GM21381 (cell line): ENCODE measurements at regions not wholly inside any gene's neighbourhood (a gene's known extent, or its start where the extent isn't known, plus 50 kb on each side); places are given as distances from the start of the nearest gene placed in this dataset.
"Not testable (repeated sequence)": the region's sequence is repeated elsewhere in the genome, so short reads cannot be mapped to it uniquely, and the experiment has no call there.

Source experiments
- ATAC-seq: cut with Tn5 transposase; IDR thresholded peaks from one replicate; pipeline ENCODE4 v1.9.1; 2021; ENCODE audit warnings: mild to moderate bottlenecking, moderate library complexity; ENCODE audit not compliant: unreplicated experiment

GRCh38 chr1:60247467-60247866 is 173.9 kb upstream of the C1orf87 start:
- not testable (repeated sequence) for ATAC-seq

DNA sequence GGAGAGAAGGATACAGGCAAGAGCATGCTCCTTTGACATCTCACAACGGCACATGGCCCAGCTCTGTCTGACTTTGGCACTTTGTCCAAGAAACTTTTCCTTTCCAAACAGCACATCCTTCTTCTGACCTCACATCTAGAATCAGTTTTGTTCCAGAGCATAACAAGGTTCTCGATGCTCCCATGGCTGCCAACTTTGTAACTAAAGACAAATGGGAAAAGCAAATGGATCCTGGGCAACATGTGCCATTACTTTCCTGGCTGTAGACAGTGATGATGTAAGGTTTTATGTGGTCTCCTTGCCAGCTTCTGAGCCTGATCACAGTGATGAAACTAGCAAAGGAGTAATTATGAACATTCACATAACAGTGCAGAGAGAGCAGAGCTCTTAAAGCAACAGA is 171.8 kb upstream of the C1orf87 start:
- ATAC-seq: no peak

GRCh38 chr1:60244906-60245305 is 171.3 kb upstream of the C1orf87 start:
- ATAC-seq: no peak

GRCh38 chr1:60235275-60235674 is 161.7 kb upstream of the C1orf87 start:
- no peak for ATAC-seq

- no peak for ATAC-seq
These were observed 161.2 kb upstream of the C1orf87 start for GRCh38 chr1:60234776-60235175.

DNA sequence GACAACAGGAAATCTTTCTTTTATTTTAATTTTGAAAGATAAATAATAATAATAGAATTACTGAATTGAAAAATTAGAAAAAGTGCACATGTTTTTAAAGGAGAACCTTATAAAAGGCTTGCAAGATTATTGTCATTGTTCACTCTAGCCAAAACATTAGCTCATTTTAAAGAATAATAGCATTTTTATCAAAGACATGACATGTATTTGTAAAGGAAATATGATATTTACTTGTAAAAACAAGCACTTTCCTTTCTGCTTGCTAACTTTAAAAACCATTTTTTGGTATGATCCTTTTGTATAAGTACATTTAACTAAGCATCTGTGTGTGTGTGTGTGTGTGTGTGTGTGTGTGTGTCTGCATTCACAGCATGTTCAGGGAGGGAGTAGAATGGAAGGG is 156.3 kb upstream of the C1orf87 start:
- no peak for ATAC-seq

GRCh38 chr1:60228041-60228491 is 154.5 kb upstream of the C1orf87 start:
- no peak for ATAC-seq

DNA sequence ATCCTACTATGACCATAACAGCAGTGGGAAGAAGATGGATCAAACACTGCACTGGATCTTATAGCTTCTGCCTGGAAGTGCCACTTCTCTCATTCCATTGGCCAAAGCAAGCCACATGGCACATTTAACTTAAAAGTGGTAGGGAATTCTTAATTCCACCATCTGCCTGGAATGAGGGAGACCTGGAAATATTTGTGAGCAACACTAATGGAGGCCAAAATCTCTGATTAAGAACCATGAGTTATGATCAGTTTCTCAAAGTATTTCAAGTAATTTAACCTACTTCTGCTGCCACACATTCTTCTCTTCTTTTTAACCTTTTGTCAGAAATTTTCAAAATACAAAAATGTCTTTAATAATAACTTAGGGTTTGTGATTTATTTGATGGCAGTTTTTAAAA is 154.0 kb upstream of the C1orf87 start:
- no peak for ATAC-seq

DNA sequence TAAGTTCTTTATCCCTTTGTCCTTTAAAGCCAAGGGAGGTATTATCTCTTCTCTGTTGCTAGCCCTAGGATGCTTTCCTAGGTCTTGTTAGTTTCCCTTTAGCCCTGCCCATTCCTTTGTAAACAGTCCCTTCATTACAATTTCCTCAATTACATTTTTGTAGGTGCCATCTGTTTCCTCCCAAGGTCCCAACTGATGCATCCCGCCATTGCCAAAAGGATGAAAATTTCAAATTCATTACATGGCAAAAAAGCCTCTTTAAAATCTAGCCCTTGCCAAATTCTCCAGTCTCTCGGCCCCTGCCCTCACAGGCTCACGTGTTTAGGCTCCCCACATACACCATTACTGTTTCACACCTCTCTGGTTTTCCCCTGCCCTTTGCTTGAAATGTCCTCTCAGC is 151.9 kb upstream of the C1orf87 start:
- no peak for ATAC-seq

DNA sequence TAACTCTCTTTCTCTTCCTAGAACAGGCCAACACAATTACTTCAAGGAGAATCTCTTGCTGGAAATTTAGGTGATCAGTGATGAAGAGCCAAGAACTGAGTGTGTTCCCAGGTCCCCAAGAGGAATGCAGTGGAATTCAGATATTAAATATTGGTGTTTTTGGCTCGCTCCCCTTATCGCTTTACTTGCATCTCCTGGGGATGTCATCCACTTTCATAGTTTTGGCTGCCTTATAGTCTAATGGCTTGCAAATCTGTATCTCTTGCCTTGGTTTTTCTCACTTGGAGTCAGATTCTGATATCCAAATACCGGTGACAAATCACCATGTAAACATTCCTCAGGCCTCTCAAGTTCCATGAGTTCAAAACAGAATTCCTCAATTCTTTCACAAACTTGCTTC is 151.0 kb upstream of the C1orf87 start:
- no peak for ATAC-seq

GRCh38 chr1:60223158-60223557 is 149.6 kb upstream of the C1orf87 start:
- ATAC-seq: no peak

DNA sequence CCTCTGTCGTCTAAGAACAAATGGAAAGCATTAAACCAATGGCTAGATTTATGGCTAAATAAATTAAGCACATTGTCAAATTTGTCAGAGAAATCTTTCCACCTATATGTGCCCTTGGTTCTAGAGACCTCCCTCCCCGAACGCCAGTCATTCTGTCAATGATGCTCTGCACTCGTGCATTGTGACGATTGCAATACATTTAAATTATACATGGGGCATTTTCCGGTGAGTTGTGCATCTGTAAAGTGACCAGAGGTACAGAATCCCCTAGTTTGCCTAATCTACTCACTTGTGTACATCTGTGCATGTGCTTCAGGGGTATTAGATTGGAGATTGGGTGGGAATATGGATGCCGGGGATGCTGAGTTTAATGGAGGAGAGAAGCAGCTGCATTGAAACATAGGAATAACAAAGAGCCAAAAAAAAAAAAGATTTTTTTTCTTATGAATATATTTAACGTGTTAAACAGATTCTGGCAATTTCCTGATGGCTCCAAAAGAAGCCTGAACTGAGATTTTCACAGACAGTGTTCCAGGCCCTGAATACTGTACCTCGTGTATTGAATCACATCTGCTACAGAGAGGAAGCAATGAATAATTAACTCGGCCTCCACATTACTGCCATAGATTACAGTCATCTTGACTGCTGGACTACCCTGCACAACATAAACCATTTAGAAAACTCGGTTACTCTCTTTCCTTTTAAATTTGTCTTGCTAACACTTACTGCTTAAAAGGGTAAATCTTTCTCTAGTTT is 149.0 kb upstream of the C1orf87 start:
- no peak for ATAC-seq

DNA sequence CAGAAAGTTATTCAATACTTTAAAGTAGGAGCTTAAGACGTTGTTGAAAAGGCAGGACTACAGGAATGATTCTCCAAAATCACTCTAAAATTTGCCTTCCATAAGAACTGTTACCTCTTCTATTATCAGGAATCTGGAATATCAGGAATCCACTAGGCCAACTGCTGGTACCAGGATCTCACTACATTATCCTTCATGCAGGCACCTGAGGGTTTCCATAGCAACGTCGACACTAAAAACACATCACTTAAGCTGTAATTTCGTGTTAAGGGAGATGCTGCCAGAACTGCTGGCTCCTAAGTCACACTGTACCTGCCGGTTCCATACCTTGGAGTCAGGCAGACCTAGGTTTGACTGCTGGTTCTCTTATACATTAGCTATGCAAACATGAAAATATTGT is 139.7 kb upstream of the C1orf87 start:
- ATAC-seq: no peak

DNA sequence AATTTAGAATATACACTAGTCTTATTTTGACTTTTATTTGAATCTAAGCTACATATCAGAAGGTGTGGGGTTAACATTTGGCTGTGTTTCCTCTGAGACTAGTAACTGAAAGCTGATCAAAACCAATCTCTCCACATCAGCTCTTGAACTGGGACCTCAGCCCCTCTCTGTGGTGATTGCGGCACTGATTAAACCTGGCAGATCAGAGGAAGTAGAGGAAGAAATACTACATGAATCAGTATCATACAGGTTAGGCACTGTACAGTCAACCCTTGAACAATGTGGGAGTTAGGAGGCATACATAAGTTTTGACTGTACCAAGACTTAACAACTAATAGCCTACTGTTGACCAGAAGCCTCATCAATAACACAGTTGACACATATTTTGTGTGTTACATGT is 122.5 kb upstream of the C1orf87 start:
- ATAC-seq: no peak

GRCh38 chr1:60185684-60186083 is 112.1 kb upstream of the C1orf87 start:
- ATAC-seq: no peak

DNA sequence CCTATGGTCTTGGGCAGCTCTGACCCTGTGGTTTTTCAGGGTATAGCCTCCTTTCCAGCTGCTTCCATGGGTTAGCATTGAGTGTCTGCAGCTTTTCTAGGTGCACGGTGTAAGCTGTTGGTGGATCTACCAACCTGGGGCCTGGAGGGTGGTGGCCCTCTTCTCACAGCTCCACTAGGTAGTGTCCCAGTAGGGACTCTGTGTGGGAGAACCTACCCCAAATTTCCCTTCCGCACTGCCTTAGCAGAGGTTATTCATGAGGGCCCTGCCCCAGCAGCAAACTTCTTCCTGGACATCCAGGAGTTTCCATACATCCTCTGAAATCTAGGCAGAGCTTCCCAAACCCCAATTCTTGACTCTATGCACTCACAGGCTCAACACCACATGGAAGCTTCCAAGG is 111.0 kb upstream of the C1orf87 start:
- no peak for ATAC-seq

GRCh38 chr1:60173729-60174505 is 100.3 kb upstream of the C1orf87 start:
- no peak for ATAC-seq

- no peak for ATAC-seq
These were observed 99.4 kb upstream of the C1orf87 start for GRCh38 chr1:60173006-60173405.

DNA sequence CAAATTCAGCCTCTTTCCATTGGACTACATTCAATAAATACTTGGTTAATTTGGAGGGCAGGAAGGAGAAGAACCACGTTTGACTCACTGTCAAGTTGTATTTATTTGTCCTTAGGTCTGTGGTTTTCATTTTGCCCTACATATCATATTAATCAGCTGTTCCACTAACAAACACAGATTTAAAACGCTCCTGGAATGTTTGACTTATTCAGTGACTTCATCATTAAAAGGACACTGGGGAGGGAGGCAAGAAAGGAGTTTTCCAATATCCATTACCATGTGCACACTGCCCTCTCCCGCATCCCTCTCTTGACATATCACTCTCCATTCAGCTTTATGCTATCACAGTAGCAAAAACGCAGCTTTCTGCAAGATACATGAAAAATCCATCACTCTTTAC is 98.2 kb upstream of the C1orf87 start:
- no peak for ATAC-seq

DNA sequence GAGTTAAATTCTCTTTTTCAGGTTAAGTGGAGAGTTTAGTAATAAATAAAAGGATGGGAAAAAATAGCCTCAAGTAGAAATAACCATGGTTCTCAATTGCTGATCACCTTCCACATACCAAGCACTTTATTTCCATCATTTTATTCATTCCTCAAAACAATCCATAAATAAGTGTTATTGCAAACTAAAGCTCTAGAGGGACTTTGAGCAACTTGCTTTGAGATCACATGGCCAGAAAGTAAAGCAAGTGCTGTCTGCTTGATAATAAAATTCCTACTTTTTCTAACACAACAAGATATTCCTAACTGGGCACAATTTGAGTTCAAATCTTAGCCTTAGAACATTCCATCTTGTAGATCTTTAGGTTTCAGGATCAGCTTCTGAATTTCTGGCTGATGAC is 97.1 kb upstream of the C1orf87 start:
- no peak for ATAC-seq

GRCh38 chr1:60169206-60169605 is 95.6 kb upstream of the C1orf87 start:
- ATAC-seq: no peak

DNA sequence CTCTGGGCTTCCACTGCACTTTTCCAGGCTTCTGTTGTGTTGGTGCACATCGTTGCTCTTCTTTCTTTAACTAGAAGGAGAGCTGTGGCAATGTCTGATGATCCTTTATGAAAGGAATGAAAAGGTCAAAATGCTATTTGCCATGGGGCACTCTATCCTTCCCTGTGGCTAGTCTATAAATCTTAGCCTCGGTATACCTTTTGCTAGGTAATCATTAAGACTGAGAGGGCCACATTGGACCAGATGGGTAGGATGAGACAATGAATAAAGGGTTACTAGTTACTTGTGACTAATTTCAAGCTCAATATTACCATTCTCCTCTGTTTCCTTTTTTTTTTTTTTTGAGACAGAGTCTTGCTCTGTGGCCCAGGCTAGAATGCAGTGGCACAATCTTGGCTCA is 89.4 kb upstream of the C1orf87 start:
- no peak for ATAC-seq
